SK-N-SH (cell line): ENCODE measurements at regions not wholly inside any gene's neighbourhood (a gene's known extent, or its start where the extent isn't known, plus 50 kb on each side); places are given as distances from the start of the nearest gene placed in this dataset.

Experiments used
- CTCF ChIA-PET: fragments of 300-600, 350-600 bp; formaldehyde crosslinking; extraction: SDS; loops from one replicate; lab custom pipeline; 2021; lab: Yijun Ruan, JAX
- POLR2A ChIA-PET: fragments of 350-600 bp; sonication (Branson Sonifier 250); formaldehyde crosslinking; extraction: SDS; loops from one replicate; lab custom pipeline; 2020; ENCODE audit warnings: antibody characterized with exemption, inconsistent platforms; lab: Yijun Ruan, JAX
- DNase-seq: peaks from one replicate; pipeline ENCODE4 v3.0.0; 2012
- H2AFZ ChIP-seq: fragments of 200-600 bp; sonication (generic); 2 replicates; pipeline ENCODE4 v1.8.1; 2016; ENCODE audit warnings: antibody characterized with exemption, mild to moderate bottlenecking, low read depth
- H3F3A ChIP-seq: fragments of 200-600 bp; sonication (generic); replicated peaks from 2 replicates; pipeline ENCODE3; 2016; ENCODE audit warnings: antibody characterized with exemption, mild to moderate bottlenecking; ENCODE audit not compliant: insufficient read depth
- H3K27ac ChIP-seq, 2 experiments: fragments of 200-500 bp in 1 of 2; fragments of 200-600 bp in 1 of 2; sonication (Bioruptor generic) in 1 of 2; sonication (generic), shearing (Covaris generic) in 1 of 2; 2 replicates each; pipeline versions ENCODE4 v1.5.1 to v1.6.1; 2014 to 2016; ENCODE audit warnings: low read depth in 2 of 2, inconsistent platforms in 1 of 2, low read length in 1 of 2, mild to moderate bottlenecking in 1 of 2, mixed read lengths in 1 of 2
- H3K27me3 ChIP-seq: fragments of 200-600 bp; sonication (generic), shearing (Covaris generic); 2 replicates; pipeline ENCODE4 v1.6.1; 2016; ENCODE audit warnings: mixed run types; ENCODE audit not compliant: insufficient read depth
- H3K36me3 ChIP-seq, 2 experiments: fragments of 200-500 bp in 1 of 2; fragments of 200-600 bp in 1 of 2; sonication (Bioruptor generic) in 1 of 2; sonication (generic) in 1 of 2; replicated peaks in 1 of 2; 2 replicates each; pipeline versions ENCODE3 to v1.5.1; 2014 to 2016; ENCODE audit warnings: low read length in 1 of 2, mild to moderate bottlenecking in 1 of 2; ENCODE audit not compliant: insufficient read depth in 2 of 2, control insufficient read depth in 1 of 2
- H3K4me1 ChIP-seq, 2 experiments: fragments of 200-500 bp in 1 of 2; fragments of 200-600 bp in 1 of 2; sonication (Bioruptor generic) in 1 of 2; sonication (generic), shearing (Covaris generic) in 1 of 2; 2 replicates each; pipeline versions ENCODE4 v1.5.1 to v1.6.1; 2014 to 2016; ENCODE audit warnings: low read depth in 1 of 2, low read length in 1 of 2, mixed run types in 1 of 2; ENCODE audit not compliant: insufficient read depth in 2 of 2, control insufficient read depth in 1 of 2
- H3K4me2 ChIP-seq: fragments of 200-600 bp; sonication (generic), shearing (Covaris generic); 2 replicates; pipeline ENCODE4 v1.6.1; 2017; ENCODE audit warnings: mixed run types
- H3K4me3 ChIP-seq, 2 experiments: fragments of 200-500 bp in 1 of 2; fragments of 200-600 bp in 1 of 2; sonication (Bioruptor generic) in 1 of 2; sonication (generic), shearing (Covaris generic) in 1 of 2; 2 replicates each; pipeline versions ENCODE4 v1.5.1 to v1.8.1; 2014 to 2016; ENCODE audit warnings: low read depth in 2 of 2, inconsistent platforms in 1 of 2, low read length in 1 of 2, mild to moderate bottlenecking in 1 of 2, mixed read lengths in 1 of 2, moderate library complexity in 1 of 2
- H3K79me2 ChIP-seq: fragments of 200-600 bp; sonication (generic); 2 replicates; pipeline ENCODE4 v1.8.1; 2017; ENCODE audit warnings: mild to moderate bottlenecking; ENCODE audit not compliant: insufficient read depth
- H3K9ac ChIP-seq: fragments of 200-600 bp; sonication (generic); 2 replicates; pipeline ENCODE4 v1.6.1; 2017; ENCODE audit warnings: mixed run types
- H3K9me2 ChIP-seq: fragments of 200-600 bp; sonication (generic); 2 replicates; pipeline ENCODE4 v1.6.1; 2017; ENCODE audit warnings: mixed run types
- H3K9me3 ChIP-seq: fragments of 200-600 bp; sonication (generic); 2 replicates; pipeline ENCODE4 v1.6.1; 2017; ENCODE audit warnings: mixed run types, mild to moderate bottlenecking, moderate library complexity
- H4K20me1 ChIP-seq: fragments of 200-600 bp; sonication (generic); 2 replicates; pipeline ENCODE4 v1.6.1; 2017; ENCODE audit warnings: mild to moderate bottlenecking, mixed run types; ENCODE audit not compliant: insufficient read depth
- CHD2 ChIP-seq: fragments of 150-350 bp; IDR thresholded peaks from 2 replicates; pipeline ENCODE4 v1.6.1; 2018; ENCODE audit warnings: low read length; ENCODE audit not compliant: partially characterized antibody
- FOSL2 ChIP-seq: IDR thresholded peaks from 2 replicates; pipeline ENCODE4 v1.4.0; 2012; ENCODE audit warnings: low read depth, mild to moderate bottlenecking, moderate library complexity, borderline replicate concordance
- FOXJ3 ChIP-seq: sonication (generic); formaldehyde crosslinking; IDR thresholded peaks from 2 replicates; pipeline ENCODE4 v1.5.1; 2020; ENCODE audit warnings: mild to moderate bottlenecking, missing genetic modification reagents
- GABPA ChIP-seq: IDR thresholded peaks from 2 replicates; pipeline ENCODE4 v1.4.0; 2012; ENCODE audit warnings: low read depth, mild to moderate bottlenecking
- JUND ChIP-seq: IDR thresholded peaks from 2 replicates; pipeline ENCODE4 v1.4.0; 2012
- MXI1 ChIP-seq: IDR thresholded peaks from 2 replicates; pipeline ENCODE4 v1.6.1; 2012; ENCODE audit warnings: mild to moderate bottlenecking, low read depth, low read length, improper control_type of control experiment
- NFIC ChIP-seq: IDR thresholded peaks from 2 replicates; pipeline ENCODE4 v1.4.0; 2012; ENCODE audit warnings: borderline replicate concordance
- POLR2AphosphoS5 ChIP-seq: IDR thresholded peaks from 2 replicates; pipeline ENCODE4 v1.6.1; 2012; ENCODE audit warnings: low read depth, low read length
- RCOR1 ChIP-seq: fragments of 150-350 bp; IDR thresholded peaks from 2 replicates; pipeline ENCODE4 v1.6.1; 2017; ENCODE audit warnings: antibody characterized with exemption, low read length
- RFX5 ChIP-seq: IDR thresholded peaks from 2 replicates; pipeline ENCODE4 v1.6.1; 2012; ENCODE audit warnings: mild to moderate bottlenecking, improper control_type of control experiment, low read length
- SMC3 ChIP-seq: IDR thresholded peaks from 2 replicates; pipeline ENCODE4 v1.6.1; 2012; ENCODE audit warnings: low read depth, low read length, improper control_type of control experiment
- TAF1 ChIP-seq: IDR thresholded peaks from 2 replicates; pipeline ENCODE4 v1.6.1; 2012; ENCODE audit warnings: low read depth, mild to moderate bottlenecking, low read length, moderate library complexity, borderline replicate concordance
- TCF12 ChIP-seq: IDR thresholded peaks from 2 replicates; pipeline ENCODE4 v1.4.0; 2012
- TEAD4 ChIP-seq: IDR thresholded peaks from 2 replicates; pipeline ENCODE4 v1.4.0; 2012; ENCODE audit warnings: mild to moderate bottlenecking, borderline replicate concordance; ENCODE audit not compliant: insufficient read depth
- WGBS: methylation state at CpG from one replicate; pipeline ENCODE4 v1.1.6; 2017; ENCODE audit warnings: low lambda C conversion rate; 5-methylcytosine and 5-hydroxymethylcytosine counted together
- TF ChIP-seq, protein P1 (sequence below): IDR thresholded peaks from 2 replicates; pipeline ENCODE4 v1.6.1; 2012; ENCODE audit warnings: mild to moderate bottlenecking, low read depth, low read length, moderate library complexity
- TF ChIP-seq, protein P2 (sequence below): IDR thresholded peaks from 2 replicates; pipeline ENCODE4 v1.4.0; 2012; ENCODE audit warnings: low read depth, borderline replicate concordance
- TF ChIP-seq, protein P3 (sequence below): fragments of 200-600 bp; sonication (generic); IDR thresholded peaks from 2 replicates; pipeline ENCODE4 v1.6.1; 2017; ENCODE audit warnings: antibody characterized with exemption, mild to moderate bottlenecking, moderate library complexity
- TF ChIP-seq, protein P4 (sequence below): IDR thresholded peaks from 2 replicates; pipeline ENCODE4 v1.4.0; 2012; ENCODE audit warnings: low read depth, borderline replicate concordance
- TF ChIP-seq, protein P5 (sequence below): fragments of 150-350 bp; IDR thresholded peaks from 2 replicates; pipeline ENCODE4 v1.6.1; 2017; ENCODE audit warnings: antibody characterized with exemption, low read length, low read depth, borderline replicate concordance

DNA sequence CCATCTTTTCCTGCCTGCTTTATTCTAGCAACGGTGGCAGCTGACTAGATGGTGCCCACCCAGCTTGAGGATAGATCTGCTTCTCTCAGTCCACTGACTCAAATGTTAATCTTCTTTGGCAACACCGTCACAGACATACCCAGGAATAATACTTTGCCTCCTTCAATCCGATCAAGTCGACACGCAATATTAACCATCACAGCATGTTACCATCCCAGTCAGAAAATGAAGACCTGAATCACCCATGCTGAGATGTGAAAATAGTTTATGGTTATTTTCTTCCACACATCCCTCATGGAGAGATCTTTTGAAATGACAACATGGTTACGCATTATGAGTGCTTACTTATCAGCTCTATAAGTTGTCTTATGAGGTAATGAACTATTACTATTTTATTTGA lies 392.8 kb downstream of the SEC23A start:
- Histone ChIP-seq H3K9me3 (no peaks in the 10 kb centered on the region), H3K4me2 (no peak overlapping the region), H3K27ac (no peak overlapping the region), H3K9me2 (no peaks in the 10 kb centered on the region), H3K79me2 (no peaks in the 10 kb centered on the region), H3K4me3 (no peak overlapping the region), H3K27me3 (no peaks in the 10 kb centered on the region), H3K4me1 (no peaks in the 10 kb centered on the region), H2AFZ (no peak overlapping the region), H3K9ac (no peak overlapping the region), H3F3A (no peaks in the 10 kb centered on the region), H3K36me3 (no peaks in the 10 kb centered on the region), H4K20me1 (no peaks in the 10 kb centered on the region)
- POLR2A ChIA-PET, result no interaction called here
- CTCF ChIA-PET, result no interaction called here
- no peak for DNase-seq
- WGBS, result 49% methylated on average over 6 of the region's 6 CpGs
- TF ChIP-seq FOXJ3 (CRISPR knock-in tag) (no peak), POLR2AphosphoS5 (no peak), TCF12 (no peak), TEAD4 (no peak), JUND (no peak), RCOR1 (no peak), TAF1 (no peak), MXI1 (no peak), FOSL2 (no peak), CHD2 (no peak), NFIC (no peak), GABPA (no peak), RFX5 (no peak), SMC3 (no peak)
- TF ChIP-seq, protein P1, sequence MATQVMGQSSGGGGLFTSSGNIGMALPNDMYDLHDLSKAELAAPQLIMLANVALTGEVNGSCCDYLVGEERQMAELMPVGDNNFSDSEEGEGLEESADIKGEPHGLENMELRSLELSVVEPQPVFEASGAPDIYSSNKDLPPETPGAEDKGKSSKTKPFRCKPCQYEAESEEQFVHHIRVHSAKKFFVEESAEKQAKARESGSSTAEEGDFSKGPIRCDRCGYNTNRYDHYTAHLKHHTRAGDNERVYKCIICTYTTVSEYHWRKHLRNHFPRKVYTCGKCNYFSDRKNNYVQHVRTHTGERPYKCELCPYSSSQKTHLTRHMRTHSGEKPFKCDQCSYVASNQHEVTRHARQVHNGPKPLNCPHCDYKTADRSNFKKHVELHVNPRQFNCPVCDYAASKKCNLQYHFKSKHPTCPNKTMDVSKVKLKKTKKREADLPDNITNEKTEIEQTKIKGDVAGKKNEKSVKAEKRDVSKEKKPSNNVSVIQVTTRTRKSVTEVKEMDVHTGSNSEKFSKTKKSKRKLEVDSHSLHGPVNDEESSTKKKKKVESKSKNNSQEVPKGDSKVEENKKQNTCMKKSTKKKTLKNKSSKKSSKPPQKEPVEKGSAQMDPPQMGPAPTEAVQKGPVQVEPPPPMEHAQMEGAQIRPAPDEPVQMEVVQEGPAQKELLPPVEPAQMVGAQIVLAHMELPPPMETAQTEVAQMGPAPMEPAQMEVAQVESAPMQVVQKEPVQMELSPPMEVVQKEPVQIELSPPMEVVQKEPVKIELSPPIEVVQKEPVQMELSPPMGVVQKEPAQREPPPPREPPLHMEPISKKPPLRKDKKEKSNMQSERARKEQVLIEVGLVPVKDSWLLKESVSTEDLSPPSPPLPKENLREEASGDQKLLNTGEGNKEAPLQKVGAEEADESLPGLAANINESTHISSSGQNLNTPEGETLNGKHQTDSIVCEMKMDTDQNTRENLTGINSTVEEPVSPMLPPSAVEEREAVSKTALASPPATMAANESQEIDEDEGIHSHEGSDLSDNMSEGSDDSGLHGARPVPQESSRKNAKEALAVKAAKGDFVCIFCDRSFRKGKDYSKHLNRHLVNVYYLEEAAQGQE, result no peak
- TF ChIP-seq, protein P2, sequence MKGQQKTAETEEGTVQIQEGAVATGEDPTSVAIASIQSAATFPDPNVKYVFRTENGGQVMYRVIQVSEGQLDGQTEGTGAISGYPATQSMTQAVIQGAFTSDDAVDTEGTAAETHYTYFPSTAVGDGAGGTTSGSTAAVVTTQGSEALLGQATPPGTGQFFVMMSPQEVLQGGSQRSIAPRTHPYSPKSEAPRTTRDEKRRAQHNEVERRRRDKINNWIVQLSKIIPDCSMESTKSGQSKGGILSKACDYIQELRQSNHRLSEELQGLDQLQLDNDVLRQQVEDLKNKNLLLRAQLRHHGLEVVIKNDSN, result no peak
- TF ChIP-seq, protein P3, sequence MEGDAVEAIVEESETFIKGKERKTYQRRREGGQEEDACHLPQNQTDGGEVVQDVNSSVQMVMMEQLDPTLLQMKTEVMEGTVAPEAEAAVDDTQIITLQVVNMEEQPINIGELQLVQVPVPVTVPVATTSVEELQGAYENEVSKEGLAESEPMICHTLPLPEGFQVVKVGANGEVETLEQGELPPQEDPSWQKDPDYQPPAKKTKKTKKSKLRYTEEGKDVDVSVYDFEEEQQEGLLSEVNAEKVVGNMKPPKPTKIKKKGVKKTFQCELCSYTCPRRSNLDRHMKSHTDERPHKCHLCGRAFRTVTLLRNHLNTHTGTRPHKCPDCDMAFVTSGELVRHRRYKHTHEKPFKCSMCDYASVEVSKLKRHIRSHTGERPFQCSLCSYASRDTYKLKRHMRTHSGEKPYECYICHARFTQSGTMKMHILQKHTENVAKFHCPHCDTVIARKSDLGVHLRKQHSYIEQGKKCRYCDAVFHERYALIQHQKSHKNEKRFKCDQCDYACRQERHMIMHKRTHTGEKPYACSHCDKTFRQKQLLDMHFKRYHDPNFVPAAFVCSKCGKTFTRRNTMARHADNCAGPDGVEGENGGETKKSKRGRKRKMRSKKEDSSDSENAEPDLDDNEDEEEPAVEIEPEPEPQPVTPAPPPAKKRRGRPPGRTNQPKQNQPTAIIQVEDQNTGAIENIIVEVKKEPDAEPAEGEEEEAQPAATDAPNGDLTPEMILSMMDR, result no peak
- TF ChIP-seq, protein P4, sequence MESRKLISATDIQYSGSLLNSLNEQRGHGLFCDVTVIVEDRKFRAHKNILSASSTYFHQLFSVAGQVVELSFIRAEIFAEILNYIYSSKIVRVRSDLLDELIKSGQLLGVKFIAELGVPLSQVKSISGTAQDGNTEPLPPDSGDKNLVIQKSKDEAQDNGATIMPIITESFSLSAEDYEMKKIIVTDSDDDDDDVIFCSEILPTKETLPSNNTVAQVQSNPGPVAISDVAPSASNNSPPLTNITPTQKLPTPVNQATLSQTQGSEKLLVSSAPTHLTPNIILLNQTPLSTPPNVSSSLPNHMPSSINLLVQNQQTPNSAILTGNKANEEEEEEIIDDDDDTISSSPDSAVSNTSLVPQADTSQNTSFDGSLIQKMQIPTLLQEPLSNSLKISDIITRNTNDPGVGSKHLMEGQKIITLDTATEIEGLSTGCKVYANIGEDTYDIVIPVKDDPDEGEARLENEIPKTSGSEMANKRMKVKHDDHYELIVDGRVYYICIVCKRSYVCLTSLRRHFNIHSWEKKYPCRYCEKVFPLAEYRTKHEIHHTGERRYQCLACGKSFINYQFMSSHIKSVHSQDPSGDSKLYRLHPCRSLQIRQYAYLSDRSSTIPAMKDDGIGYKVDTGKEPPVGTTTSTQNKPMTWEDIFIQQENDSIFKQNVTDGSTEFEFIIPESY, result no peak
- TF ChIP-seq, protein P5, sequence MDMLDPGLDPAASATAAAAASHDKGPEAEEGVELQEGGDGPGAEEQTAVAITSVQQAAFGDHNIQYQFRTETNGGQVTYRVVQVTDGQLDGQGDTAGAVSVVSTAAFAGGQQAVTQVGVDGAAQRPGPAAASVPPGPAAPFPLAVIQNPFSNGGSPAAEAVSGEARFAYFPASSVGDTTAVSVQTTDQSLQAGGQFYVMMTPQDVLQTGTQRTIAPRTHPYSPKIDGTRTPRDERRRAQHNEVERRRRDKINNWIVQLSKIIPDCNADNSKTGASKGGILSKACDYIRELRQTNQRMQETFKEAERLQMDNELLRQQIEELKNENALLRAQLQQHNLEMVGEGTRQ, result no peak
